Neutrophil (primary cell): ENCODE measurements at regions not wholly inside any gene's neighbourhood (a gene's known extent, or its start where the extent isn't known, plus 50 kb on each side); places are given as distances from the start of the nearest gene placed in this dataset.

Experiments used
- H3K27ac ChIP-seq: fragments of 200-600 bp; sonication (generic); 2 replicates; pipeline ENCODE4 v1.5.1; 2016; ENCODE audit warnings: mild to moderate bottlenecking, moderate library complexity
- H3K27me3 ChIP-seq: fragments of 200-600 bp; sonication (generic); 2 replicates; pipeline ENCODE4 v1.6.0; 2016; ENCODE audit warnings: mild to moderate bottlenecking
- H3K36me3 ChIP-seq: fragments of 200-600 bp; sonication (generic); 2 replicates; pipeline ENCODE4 v1.5.1; 2017
- H3K4me1 ChIP-seq, 2 experiments: fragments of 200-600 bp in 1 of 2; sonication (generic) in 1 of 2; 1 replicate in 1 of 2; 2 replicates in 1 of 2; pipeline versions ENCODE4 v1.5.1 to v1.6.1; 2013 to 2016; ENCODE audit warnings: low read depth in 1 of 2, low read length in 1 of 2, mild to moderate bottlenecking in 1 of 2, moderate library complexity in 1 of 2; ENCODE audit not compliant: control insufficient read depth in 1 of 2, insufficient read depth in 1 of 2
- H3K4me3 ChIP-seq, 2 experiments: fragments of 200-600 bp in 1 of 2; sonication (generic) in 1 of 2; 1 replicate in 1 of 2; 2 replicates in 1 of 2; pipeline ENCODE4 v1.5.1; 2013 to 2016; ENCODE audit warnings: low read depth in 1 of 2, low read length in 1 of 2, mild to moderate bottlenecking in 1 of 2, moderate library complexity in 1 of 2
- H3K9me3 ChIP-seq: fragments of 200-600 bp; sonication (generic); 2 replicates; pipeline ENCODE4 v1.5.1; 2016
- CTCF ChIP-seq: fragments of 200-600 bp; sonication (generic); IDR thresholded peaks from 2 replicates; pipeline ENCODE4 v1.5.1; 2016; ENCODE audit warnings: antibody characterized with exemption

- H3K4me3 ChIP-seq, result no peak overlapping the region
- H3K27me3 ChIP-seq, result no peaks in the 10 kb centered on the region
- H3K36me3 ChIP-seq, result no peaks in the 10 kb centered on the region
- H3K27ac ChIP-seq, result no peak overlapping the region
- no peak for TF ChIP-seq CTCF
- no peaks in the 10 kb centered on the region for H3K4me1 ChIP-seq
- H3K9me3 ChIP-seq, result no peaks in the 10 kb centered on the region
Measured at GRCh38 chr12:30111719-30112118, 328.0 kb upstream of the TMTC1 start.

GRCh38 chr12:30110958-30111586 lies 327.3 kb upstream of the TMTC1 start:
- TF ChIP-seq CTCF, result no peak
- Histone ChIP-seq H3K4me1 (no peaks in the 10 kb centered on the region), H3K27me3 (no peaks in the 10 kb centered on the region), H3K36me3 (no peaks in the 10 kb centered on the region), H3K4me3 (no peak overlapping the region), H3K9me3 (no peaks in the 10 kb centered on the region), H3K27ac (no peak overlapping the region)

- Histone ChIP-seq H3K9me3 (no peaks in the 10 kb centered on the region), H3K4me3 (no peak overlapping the region), H3K4me1 (no peaks in the 10 kb centered on the region), H3K36me3 (no peaks in the 10 kb centered on the region), H3K27ac (no peak overlapping the region), H3K27me3 (no peaks in the 10 kb centered on the region)
- no peak for TF ChIP-seq CTCF
Measured at GRCh38 chr12:30110498-30110897, 326.8 kb upstream of the TMTC1 start.

GRCh38 chr12:30108666-30109065 lies 324.9 kb upstream of the TMTC1 start:
- no peak for TF ChIP-seq CTCF
- H3K36me3 ChIP-seq, result no peaks in the 10 kb centered on the region
- no peaks in the 10 kb centered on the region for H3K27me3 ChIP-seq
- no peak overlapping the region for H3K4me3 ChIP-seq
- no peak overlapping the region for H3K27ac ChIP-seq
- H3K9me3 ChIP-seq, result no peaks in the 10 kb centered on the region
- no peaks in the 10 kb centered on the region for H3K4me1 ChIP-seq

- no peaks in the 10 kb centered on the region for H3K9me3 ChIP-seq
Measured at GRCh38 chr12:30106204-30106965, 322.6 kb upstream of the TMTC1 start.

More at GRCh38 chr12:30106204-30106965, 322.6 kb upstream of the TMTC1 start:
- H3K27me3 ChIP-seq, result no peaks in the 10 kb centered on the region
- H3K4me3 ChIP-seq, result no peak overlapping the region
- no peak overlapping the region for H3K27ac ChIP-seq
- H3K36me3 ChIP-seq, result no peaks in the 10 kb centered on the region
- H3K4me1 ChIP-seq, result no peaks in the 10 kb centered on the region
- no peak for TF ChIP-seq CTCF
